Neural cell (in vitro differentiated cells): ENCODE measurements at regions not wholly inside any gene's neighbourhood (a gene's known extent, or its start where the extent isn't known, plus 50 kb on each side); places are given as distances from the start of the nearest gene placed in this dataset.

Experiments used
- H2AFZ ChIP-seq: fragments of 200-600, 300-800 bp; sonication (generic), shearing (Covaris generic); 2 replicates; pipeline ENCODE4 v1.6.0; 2014; ENCODE audit warnings: low read depth, mild to moderate bottlenecking, antibody characterized with exemption, low read length, moderate library complexity
- H3F3A ChIP-seq: fragments of 200-600 bp; shearing (Covaris generic); 2 replicates; pipeline ENCODE4 v1.6.1; 2016; ENCODE audit warnings: mild to moderate bottlenecking, moderate library complexity, mixed read lengths, antibody characterized with exemption, low read length; ENCODE audit not compliant: insufficient read depth, poor library complexity, severe bottlenecking
- H3K27ac ChIP-seq: fragments of 200-600, 300-800 bp; sonication (generic), shearing (Covaris generic); 2 replicates; pipeline ENCODE4 v1.5.1; 2014; ENCODE audit warnings: mild to moderate bottlenecking, low read length, moderate library complexity
- H3K27me3 ChIP-seq: fragments of 300-800, 200-600 bp; sonication (generic), shearing (Covaris generic); 2 replicates; pipeline ENCODE4 v1.6.0; 2014; ENCODE audit warnings: mild to moderate bottlenecking, low read depth, low read length, moderate library complexity; ENCODE audit not compliant: insufficient read depth
- H3K36me3 ChIP-seq: fragments of 300-800, 200-600 bp; sonication (generic), shearing (Covaris generic); 2 replicates; pipeline ENCODE4 v1.5.1; 2014; ENCODE audit warnings: mild to moderate bottlenecking, antibody characterized with exemption, low read length, moderate library complexity; ENCODE audit not compliant: insufficient read depth
- H3K4me2 ChIP-seq: fragments of 300-800, 200-600 bp; sonication (generic), shearing (Covaris generic); 2 replicates; pipeline ENCODE4 v1.6.0; 2014; ENCODE audit warnings: mild to moderate bottlenecking, low read length
- H3K4me3 ChIP-seq: fragments of 300-800, 200-600 bp; sonication (generic), shearing (Covaris generic); 2 replicates; pipeline ENCODE4 v1.5.1; 2014; ENCODE audit warnings: mild to moderate bottlenecking, low read length, moderate library complexity
- H3K79me2 ChIP-seq: fragments of 200-600 bp; shearing (Covaris generic); replicated peaks from 2 replicates; pipeline ENCODE4 v1.6.0; 2014; ENCODE audit warnings: mild to moderate bottlenecking, low read length, moderate library complexity; ENCODE audit not compliant: insufficient read depth
- H3K9ac ChIP-seq: fragments of 300-800, 200-600 bp; sonication (generic), shearing (Covaris generic); 2 replicates; pipeline ENCODE4 v1.6.1; 2016; ENCODE audit warnings: mild to moderate bottlenecking, low read length, mixed read lengths
- H3K9me2 ChIP-seq: fragments of 200-600 bp; shearing (Covaris generic); 2 replicates; pipeline ENCODE4 v1.6.1; 2016; ENCODE audit warnings: mild to moderate bottlenecking, low read length, mixed read lengths; ENCODE audit not compliant: insufficient read depth
- H3K9me3 ChIP-seq: fragments of 200-600, 300-800 bp; sonication (generic), shearing (Covaris generic); 2 replicates; pipeline ENCODE4 v1.6.1; 2016; ENCODE audit warnings: mild to moderate bottlenecking, mixed run types, low read length, moderate library complexity, mixed read lengths
- H4K20me1 ChIP-seq: fragments of 200-600 bp; shearing (Covaris generic); 2 replicates; pipeline ENCODE4 v1.6.1; 2016; ENCODE audit warnings: mild to moderate bottlenecking, mixed run types; ENCODE audit not compliant: insufficient read depth
- CTCF ChIP-seq: fragments of 450-650 bp; IDR thresholded peaks from 2 replicates; pipeline ENCODE4 v1.5.1; 2014; ENCODE audit warnings: antibody characterized with exemption, mild to moderate bottlenecking, moderate library complexity; ENCODE audit not compliant: poor library complexity, severe bottlenecking
- EP300 ChIP-seq: fragments of 450-650 bp; conservative IDR thresholded peaks from 2 replicates; pipeline ENCODE4 v1.6.1; 2014; ENCODE audit warnings: antibody characterized with exemption, mild to moderate bottlenecking, moderate library complexity; ENCODE audit not compliant: poor library complexity, severe bottlenecking
- EZH2 ChIP-seq: fragments of 200-600, 300-800 bp; shearing (Covaris generic), sonication (generic); IDR thresholded peaks from 2 replicates; pipeline ENCODE4 v1.6.1; 2014; ENCODE audit warnings: antibody characterized with exemption, low read length, borderline replicate concordance, mild to moderate bottlenecking; ENCODE audit not compliant: insufficient read depth, poor library complexity, severe bottlenecking
- MXI1 ChIP-seq: fragments of 450-650 bp; conservative IDR thresholded peaks from 2 replicates; pipeline ENCODE4 v1.6.1; 2014; ENCODE audit warnings: antibody characterized with exemption, mild to moderate bottlenecking; ENCODE audit not compliant: poor library complexity, severe bottlenecking
- POLR2AphosphoS5 ChIP-seq: IDR thresholded peaks from 2 replicates; pipeline ENCODE4 v1.6.1; 2012
- RAD21 ChIP-seq: fragments of 450-650 bp; conservative IDR thresholded peaks from 2 replicates; pipeline ENCODE4 v1.6.1; 2014; ENCODE audit warnings: antibody characterized with exemption, mild to moderate bottlenecking, moderate library complexity
- REST ChIP-seq: IDR thresholded peaks from 2 replicates; pipeline ENCODE4 v1.6.1; 2012; ENCODE audit warnings: borderline replicate concordance
- SMC3 ChIP-seq: fragments of 450-650 bp; conservative IDR thresholded peaks from 2 replicates; pipeline ENCODE4 v1.6.1; 2014; ENCODE audit warnings: antibody characterized with exemption, mild to moderate bottlenecking, moderate library complexity; ENCODE audit not compliant: poor library complexity
- TAF1 ChIP-seq: IDR thresholded peaks from 2 replicates; pipeline ENCODE4 v1.6.1; 2012; ENCODE audit warnings: low read depth

- no peaks in the 10 kb centered on the region for H3K79me2 ChIP-seq
- no peaks in the 10 kb centered on the region for H3K27me3 ChIP-seq
- no peak overlapping the region for H3K4me3 ChIP-seq
- no peaks in the 10 kb centered on the region for H3F3A ChIP-seq
- TF ChIP-seq EP300, result no peak
- TF ChIP-seq POLR2AphosphoS5, result no peak
- TF ChIP-seq SMC3, result no peak
- TF ChIP-seq EZH2, result no peak
- no peak for TF ChIP-seq CTCF
- no peak for TF ChIP-seq REST
- TF ChIP-seq MXI1, result no peak
- TF ChIP-seq TAF1, result no peak
- TF ChIP-seq RAD21, result no peak
- no peak overlapping the region for H3K4me2 ChIP-seq
- no peaks in the 10 kb centered on the region for H3K36me3 ChIP-seq
- H2AFZ ChIP-seq, result no peak overlapping the region
- H3K9ac ChIP-seq, result no peak overlapping the region
- no peaks in the 10 kb centered on the region for H3K9me3 ChIP-seq
- H3K27ac ChIP-seq, result no peak overlapping the region
- no peaks in the 10 kb centered on the region for H4K20me1 ChIP-seq
- no peaks in the 10 kb centered on the region for H3K9me2 ChIP-seq
Measured at GRCh38 chr2:191565120-191565519, 112.8 kb upstream of the NABP1 start.

GRCh38 chr2:191565647-191566198 is 112.2 kb upstream of the NABP1 start:
- Histone ChIP-seq H3K9me3 (no peaks in the 10 kb centered on the region), H4K20me1 (no peaks in the 10 kb centered on the region), H3K9ac (no peak overlapping the region), H2AFZ (no peak overlapping the region), H3K4me3 (no peak overlapping the region), H3K4me2 (no peak overlapping the region), H3K27ac (no peak overlapping the region), H3K36me3 (no peaks in the 10 kb centered on the region), H3K9me2 (no peaks in the 10 kb centered on the region), H3K79me2 (no peaks in the 10 kb centered on the region), H3F3A (no peaks in the 10 kb centered on the region), H3K27me3 (no peaks in the 10 kb centered on the region)
- TF ChIP-seq RAD21 (no peak), TAF1 (no peak), EZH2 (no peak), POLR2AphosphoS5 (no peak), SMC3 (no peak), EP300 (no peak), MXI1 (no peak), REST (no peak), CTCF (no peak)
